Duodenal mucosa (tissue), 2 donors: ENCODE measurements at regions not wholly inside any gene's neighbourhood (a gene's known extent, or its start where the extent isn't known, plus 50 kb on each side); places are given as distances from the start of the nearest gene placed in this dataset.

ENCODE experiments used
- H3K27ac ChIP-seq: one replicate; pipeline ENCODE4 v1.7.0; 2013; ENCODE audit warnings: low read depth, low read length
- H3K27me3 ChIP-seq, 2 donors: one replicate each; pipeline ENCODE4 v1.7.0; 2013; ENCODE audit warnings: low read length in 2 of 2, control low read depth in 1 of 2; ENCODE audit not compliant: insufficient read depth in 2 of 2, control insufficient read depth in 1 of 2
- H3K36me3 ChIP-seq, 2 donors: one replicate each; pipeline ENCODE4 v1.7.0; 2013; ENCODE audit warnings: low read length in 2 of 2, control low read depth in 1 of 2; ENCODE audit not compliant: insufficient read depth in 2 of 2, control insufficient read depth in 1 of 2
- H3K4me1 ChIP-seq, 2 donors: one replicate each; pipeline ENCODE4 v1.7.0; 2013; ENCODE audit warnings: low read length in 2 of 2, control low read depth in 1 of 2; ENCODE audit not compliant: insufficient read depth in 2 of 2, control insufficient read depth in 1 of 2
- H3K4me3 ChIP-seq, 2 donors: one replicate each; pipeline ENCODE4 v1.7.0; 2013; ENCODE audit warnings: low read length in 2 of 2, low read depth in 1 of 2
- H3K9ac ChIP-seq, 2 donors: one replicate each; pipeline ENCODE4 v1.7.0; 2013; ENCODE audit warnings: low read length in 2 of 2, low read depth in 1 of 2
- H3K9me3 ChIP-seq, 2 donors: one replicate each; pipeline ENCODE4 v1.7.0; 2013; ENCODE audit warnings: low read length in 2 of 2, control low read depth in 1 of 2; ENCODE audit not compliant: control insufficient read depth in 1 of 2

DNA sequence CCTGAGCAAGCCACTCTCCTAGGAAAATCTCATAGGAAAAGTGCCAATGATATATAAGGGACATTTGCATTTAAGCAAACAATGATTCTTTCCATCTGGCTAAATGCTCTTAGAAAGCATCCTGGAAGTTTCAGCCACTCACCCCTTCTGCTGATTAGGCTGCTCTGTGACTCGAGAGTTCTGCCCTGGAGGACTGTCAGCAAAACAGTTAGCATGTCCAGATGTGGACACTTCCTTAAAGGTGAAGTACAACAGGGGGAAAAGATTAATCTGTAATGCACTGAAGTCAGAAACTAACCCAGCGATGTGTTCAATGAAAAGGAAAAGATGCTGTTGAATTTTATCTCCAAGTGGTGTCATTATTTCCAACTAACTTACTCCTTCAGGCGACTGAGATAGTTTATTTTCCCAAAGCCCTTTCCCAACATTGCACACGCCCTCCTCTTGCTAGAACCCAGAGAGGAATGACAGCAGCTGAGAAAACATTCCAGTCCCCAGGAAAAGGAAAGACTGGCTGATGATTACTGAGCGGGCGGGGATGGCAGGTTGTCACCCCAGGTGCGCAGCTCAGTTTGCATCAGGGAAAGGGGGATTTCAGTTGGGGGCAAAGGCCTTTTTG, 214.0 kb downstream of the SS18 start:
- Histone ChIP-seq H3K27me3 (no peaks in the 10 kb centered on the region), H3K36me3 (no peaks in the 10 kb centered on the region), H3K4me3 (no peak overlapping the region), H3K4me1 (no peaks in the 10 kb centered on the region), H3K9ac (no peak overlapping the region), H3K27ac (no peak overlapping the region), H3K9me3 (no peaks in the 10 kb centered on the region)

DNA sequence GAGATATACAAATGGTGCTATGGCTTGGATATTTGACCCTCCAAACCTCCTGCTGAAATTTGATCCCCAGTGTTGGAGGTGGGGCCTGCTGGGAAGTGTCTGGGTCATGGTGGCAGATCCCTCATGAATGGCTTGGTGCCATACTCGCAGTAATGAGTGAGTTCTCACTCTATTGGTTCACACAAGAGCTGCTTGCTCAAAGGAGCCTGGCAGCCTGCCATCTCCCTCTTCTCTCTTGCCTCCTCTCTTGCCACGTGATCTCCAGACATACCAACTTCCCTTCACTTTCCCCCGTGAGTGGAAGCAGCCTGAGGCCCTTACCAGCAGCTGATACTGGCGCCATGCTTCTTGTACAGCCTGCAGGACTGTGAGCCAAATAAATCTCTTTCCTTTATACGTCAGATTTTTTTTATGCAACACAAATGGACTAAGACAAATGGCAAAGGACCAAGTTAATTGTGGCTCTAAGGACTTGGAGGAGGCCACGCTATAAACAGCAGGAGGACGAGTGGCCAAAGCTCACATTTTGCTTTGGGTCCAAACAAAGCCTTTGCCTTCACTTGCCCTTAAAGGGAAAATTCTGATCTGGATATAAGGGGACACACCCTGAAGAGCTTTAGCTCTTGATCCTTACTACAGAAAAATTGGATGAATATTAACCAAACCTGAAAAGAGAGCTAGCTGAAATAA, 214.7 kb downstream of the SS18 start:
- no peaks in the 10 kb centered on the region for H3K4me1 ChIP-seq

DNA sequence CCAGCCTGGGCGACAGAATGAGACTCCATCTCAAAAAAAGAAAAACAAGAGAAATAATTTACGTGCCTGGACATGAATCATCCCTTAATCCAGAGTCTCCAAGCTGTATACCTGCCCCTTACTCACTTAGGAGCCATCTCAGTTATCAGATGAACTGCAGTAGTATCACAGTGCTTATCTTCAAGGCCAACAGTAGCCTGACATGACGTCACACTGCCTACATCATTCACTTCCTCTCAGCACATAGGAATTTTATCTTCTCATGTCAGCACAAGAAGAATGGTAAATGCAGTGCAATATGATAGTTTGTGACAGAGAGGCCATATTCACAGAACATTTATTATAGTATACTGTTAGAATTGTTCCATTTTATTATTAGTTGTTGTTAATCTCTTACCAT, 216.6 kb downstream of the SS18 start:
- H3K4me1 ChIP-seq: no peaks in the 10 kb centered on the region
- no peak overlapping the region for H3K9ac ChIP-seq
- H3K9me3 ChIP-seq: no peaks in the 10 kb centered on the region
- H3K36me3 ChIP-seq: no peaks in the 10 kb centered on the region
- H3K27me3 ChIP-seq: no peaks in the 10 kb centered on the region
- no peak overlapping the region for H3K4me3 ChIP-seq
- H3K27ac ChIP-seq: no peak overlapping the region

More for the DNA sequence above, 214.7 kb downstream of the SS18 start:
- H3K9me3 ChIP-seq: no peaks in the 10 kb centered on the region
- no peaks in the 10 kb centered on the region for H3K27me3 ChIP-seq
- H3K27ac ChIP-seq: no peak overlapping the region
- H3K9ac ChIP-seq: no peak overlapping the region
- no peak overlapping the region for H3K4me3 ChIP-seq
- no peaks in the 10 kb centered on the region for H3K36me3 ChIP-seq

DNA sequence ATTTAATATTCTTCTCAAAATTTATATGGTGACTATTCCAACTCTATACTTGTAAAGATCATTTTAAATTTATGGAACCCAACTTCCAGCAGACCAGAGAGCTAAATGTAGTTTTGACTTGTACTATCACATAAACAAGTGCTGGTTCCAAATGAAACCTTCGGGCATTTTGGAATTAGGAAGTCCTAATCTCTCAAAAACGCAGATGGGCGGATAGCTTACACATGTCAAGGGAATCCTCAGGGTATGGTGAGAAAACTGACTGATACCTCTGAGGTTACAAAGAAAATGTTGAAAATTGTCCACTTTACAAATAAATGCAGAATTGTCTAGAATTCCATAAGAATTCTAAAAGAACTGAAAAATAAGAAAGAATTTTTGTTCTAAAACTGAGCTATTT, 224.1 kb downstream of the SS18 start:
- H3K4me3 ChIP-seq: no peak overlapping the region
- no peaks in the 10 kb centered on the region for H3K4me1 ChIP-seq
- H3K9me3 ChIP-seq: no peaks in the 10 kb centered on the region
- no peak overlapping the region for H3K9ac ChIP-seq
- no peak overlapping the region for H3K27ac ChIP-seq
- H3K27me3 ChIP-seq: no peaks in the 10 kb centered on the region
- H3K36me3 ChIP-seq: no peaks in the 10 kb centered on the region

DNA sequence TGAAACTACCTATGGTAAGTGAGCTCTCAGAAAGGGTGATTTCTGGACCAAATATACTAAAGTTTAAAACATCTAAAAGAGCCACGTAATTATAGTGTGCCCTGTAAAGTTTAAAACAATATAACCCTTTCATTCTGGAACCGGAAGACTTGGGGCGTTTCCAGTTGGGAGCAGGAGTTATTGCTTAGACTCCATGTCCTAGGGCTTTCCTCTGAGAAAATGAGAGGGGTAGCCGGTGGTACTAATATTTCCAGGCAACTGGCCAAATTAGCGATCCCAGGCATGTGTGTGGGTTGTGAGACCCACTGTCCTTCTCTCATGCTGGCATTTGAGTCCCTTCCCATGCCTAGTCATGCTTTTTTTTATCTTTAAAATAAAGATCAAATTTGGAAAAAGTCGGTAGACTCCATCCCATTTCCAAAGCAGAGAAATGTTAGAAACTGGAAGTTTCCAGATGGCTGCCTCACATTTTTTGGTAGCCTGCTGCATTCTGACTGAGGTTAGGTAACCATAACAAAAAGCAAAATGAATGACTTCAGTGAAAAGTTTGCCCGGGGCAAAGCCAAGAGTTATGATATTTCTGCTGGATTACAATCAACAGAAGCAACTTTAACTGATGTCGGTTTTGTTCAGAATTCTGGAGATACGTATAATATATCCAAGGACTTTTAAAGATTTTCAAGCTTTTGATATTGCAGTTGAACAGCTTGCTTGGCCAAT, 227.4 kb downstream of the SS18 start:
- no peaks in the 10 kb centered on the region for H3K4me1 ChIP-seq
- H3K27me3 ChIP-seq: no peaks in the 10 kb centered on the region
- H3K27ac ChIP-seq: no peak overlapping the region
- no peaks in the 10 kb centered on the region for H3K36me3 ChIP-seq
- H3K4me3 ChIP-seq: no peak overlapping the region
- H3K9me3 ChIP-seq: no peaks in the 10 kb centered on the region
- no peak overlapping the region for H3K9ac ChIP-seq

DNA sequence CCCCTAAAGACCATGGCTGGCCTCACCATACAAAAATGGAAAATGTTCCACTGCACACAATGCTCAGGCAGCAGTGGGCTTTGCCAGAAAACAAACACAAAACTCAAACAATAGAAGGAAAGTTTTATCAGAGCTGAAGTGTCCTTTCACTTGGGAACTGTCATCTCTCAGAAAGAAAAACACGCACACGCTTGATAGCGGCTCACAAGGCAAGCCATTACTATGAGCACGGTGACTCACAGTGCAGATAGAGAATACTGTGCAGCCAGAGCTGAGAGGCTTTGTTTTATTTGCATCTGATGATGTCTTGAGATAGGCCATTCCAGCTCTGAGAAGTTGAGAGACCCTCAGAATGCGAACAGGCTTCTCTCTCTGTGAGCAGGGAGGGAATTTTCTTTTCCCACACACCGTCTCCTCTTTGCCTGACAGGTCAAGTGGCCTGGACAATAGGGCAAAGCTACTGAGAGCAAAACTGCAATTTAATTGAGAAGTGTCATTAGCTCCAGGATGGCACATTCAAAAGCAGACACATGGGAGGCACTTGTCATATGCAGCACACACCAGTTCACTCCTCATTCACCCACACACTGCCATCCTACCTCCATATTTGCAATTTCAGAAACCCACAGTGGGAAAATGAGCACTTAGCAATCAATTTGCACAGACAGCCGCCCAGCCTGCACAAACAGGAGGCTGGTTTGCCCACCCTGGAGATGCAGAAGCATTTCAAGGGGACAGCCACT, 236.6 kb downstream of the SS18 start:
- Histone ChIP-seq H3K9ac (no peak overlapping the region), H3K4me1 (no peaks in the 10 kb centered on the region), H3K9me3 (no peaks in the 10 kb centered on the region), H3K27ac (no peak overlapping the region), H3K4me3 (no peak overlapping the region), H3K36me3 (no peaks in the 10 kb centered on the region), H3K27me3 (no peaks in the 10 kb centered on the region)

DNA sequence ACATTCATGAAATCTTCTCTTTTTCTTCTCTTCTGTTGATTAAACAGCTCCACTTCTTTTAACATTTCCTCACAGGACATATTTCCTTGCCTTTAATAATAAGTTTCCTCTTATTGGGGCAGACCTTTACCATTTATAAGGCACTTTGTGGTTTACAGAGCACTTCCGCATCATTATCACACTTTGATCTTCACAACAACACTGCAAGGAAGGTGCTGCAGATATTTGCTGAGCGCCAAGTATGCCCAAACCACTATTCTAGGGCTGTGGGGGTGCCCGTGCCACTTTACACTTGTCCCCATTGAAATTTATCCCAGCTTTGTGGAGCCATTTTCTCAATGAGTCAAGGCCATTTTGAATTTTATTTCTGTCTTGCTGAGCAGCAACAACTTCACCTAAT, 246.6 kb downstream of the SS18 start:
- no peaks in the 10 kb centered on the region for H3K4me1 ChIP-seq
- no peaks in the 10 kb centered on the region for H3K27me3 ChIP-seq
- H3K9ac ChIP-seq: no peak overlapping the region
- no peaks in the 10 kb centered on the region for H3K36me3 ChIP-seq
- H3K4me3 ChIP-seq: no peak overlapping the region
- no peaks in the 10 kb centered on the region for H3K9me3 ChIP-seq
- H3K27ac ChIP-seq: no peak overlapping the region

DNA sequence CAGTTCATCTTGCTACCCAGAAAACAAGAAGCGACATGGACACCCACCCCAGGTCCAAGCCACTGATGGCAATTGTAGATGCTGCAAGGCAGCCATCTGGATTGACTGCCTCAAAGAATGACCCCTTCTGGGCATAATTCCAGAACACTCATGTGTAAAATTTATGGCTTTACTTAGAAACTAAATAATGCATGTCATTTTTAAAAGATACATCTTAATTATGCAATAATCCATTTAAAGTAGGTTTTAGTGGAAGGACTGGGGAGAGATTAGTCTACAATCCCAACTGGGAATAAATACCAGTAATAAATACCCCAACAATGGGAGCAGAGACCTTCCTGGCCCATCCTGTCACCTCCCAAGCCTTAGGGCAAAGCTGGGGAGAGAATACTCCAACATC, 247.7 kb downstream of the SS18 start:
- Histone ChIP-seq H3K36me3 (no peaks in the 10 kb centered on the region), H3K9me3 (no peaks in the 10 kb centered on the region), H3K9ac (no peak overlapping the region), H3K4me3 (no peak overlapping the region), H3K4me1 (no peaks in the 10 kb centered on the region), H3K27ac (no peak overlapping the region), H3K27me3 (no peaks in the 10 kb centered on the region)

DNA sequence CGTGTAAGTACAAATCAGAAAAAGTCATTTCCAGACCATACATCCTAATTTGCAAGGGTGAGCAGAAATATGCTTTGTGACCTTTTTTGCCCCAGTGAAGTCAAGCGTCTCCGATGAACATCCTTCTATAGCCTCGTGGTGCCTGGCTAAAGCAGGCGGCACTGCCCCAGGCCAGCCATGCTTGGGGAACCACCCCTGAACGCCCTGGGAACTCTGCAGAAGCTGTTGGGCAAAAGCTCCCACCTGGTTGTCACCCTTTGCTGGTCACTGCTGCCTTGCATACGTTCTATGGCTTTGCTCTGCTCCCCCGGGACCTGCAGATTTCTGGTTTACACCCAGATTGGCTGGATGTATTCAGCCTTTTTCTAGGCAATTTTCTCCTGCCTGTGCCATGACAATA, 256.4 kb downstream of the SS18 start:
- H3K27me3 ChIP-seq: no peaks in the 10 kb centered on the region
- no peak overlapping the region for H3K4me3 ChIP-seq
- H3K9me3 ChIP-seq: no peaks in the 10 kb centered on the region
- H3K36me3 ChIP-seq: no peaks in the 10 kb centered on the region
- H3K9ac ChIP-seq: no peak overlapping the region
- H3K27ac ChIP-seq: no peak overlapping the region
- no peaks in the 10 kb centered on the region for H3K4me1 ChIP-seq
